H9 (cell line): ENCODE measurements at regions not wholly inside any gene's neighbourhood (a gene's known extent, or its start where the extent isn't known, plus 50 kb on each side); places are given as distances from the start of the nearest gene placed in this dataset.

ENCODE experiments used
- DNase-seq: peaks from one replicate; pipeline ENCODE4 v3.0.0-alpha.2; 2017
- H2AFZ ChIP-seq: one replicate; pipeline ENCODE4 v1.6.1; 2013; ENCODE audit warnings: mild to moderate bottlenecking, low read length, control low read depth, moderate library complexity
- H2AK5ac ChIP-seq: 2 replicates; pipeline ENCODE4 v1.6.1; 2013; ENCODE audit warnings: low read length, control low read depth, mixed read lengths; ENCODE audit not compliant: insufficient read length
- H2BK120ac ChIP-seq: one replicate; pipeline ENCODE4 v1.6.1; 2013; ENCODE audit warnings: low read depth, mild to moderate bottlenecking, low read length, control low read depth, inconsistent platforms; ENCODE audit not compliant: poor library complexity, severe bottlenecking
- H2BK12ac ChIP-seq: 2 replicates; pipeline ENCODE4 v1.6.1; 2013; ENCODE audit warnings: low read length, control low read depth, mixed read lengths, low read depth; ENCODE audit not compliant: insufficient read length
- H2BK15ac ChIP-seq: 2 replicates; pipeline ENCODE4 v1.6.1; 2013; ENCODE audit warnings: low read depth, low read length, control low read depth
- H2BK20ac ChIP-seq: one replicate; pipeline ENCODE4 v1.6.1; 2013; ENCODE audit warnings: low read depth, mild to moderate bottlenecking, low read length, control low read depth, inconsistent platforms; ENCODE audit not compliant: poor library complexity, severe bottlenecking
- H2BK5ac ChIP-seq: 2 replicates; pipeline ENCODE4 v1.6.1; 2013; ENCODE audit warnings: low read length, control low read depth, mixed read lengths; ENCODE audit not compliant: insufficient read length
- H3K14ac ChIP-seq: 2 replicates; pipeline ENCODE4 v1.6.1; 2013; ENCODE audit warnings: low read length, control low read depth; ENCODE audit not compliant: insufficient read depth
- H3K18ac ChIP-seq: 2 replicates; pipeline ENCODE4 v1.6.1; 2013; ENCODE audit warnings: low read depth, mild to moderate bottlenecking, mixed read lengths, low read length, control low read depth; ENCODE audit not compliant: insufficient read length
- H3K23ac ChIP-seq: 2 replicates; pipeline ENCODE4 v1.6.1; 2013; ENCODE audit warnings: low read length, control low read depth, mixed read lengths, low read depth; ENCODE audit not compliant: insufficient read length
- H3K23me2 ChIP-seq: 2 replicates; pipeline ENCODE4 v1.6.1; 2013; ENCODE audit warnings: low read depth, mild to moderate bottlenecking, mixed read lengths, low read length, control low read depth; ENCODE audit not compliant: insufficient read length, poor library complexity, severe bottlenecking
- H3K27ac ChIP-seq: 2 replicates; pipeline ENCODE4 v1.5.1; 2013; ENCODE audit warnings: low read length, control low read depth, mixed read lengths, low read depth; ENCODE audit not compliant: insufficient read length
- H3K27me3 ChIP-seq: 2 replicates; pipeline ENCODE4 v1.6.1; 2013; ENCODE audit warnings: low read length, control low read depth, inconsistent platforms; ENCODE audit not compliant: insufficient read depth
- H3K4ac ChIP-seq: 2 replicates; pipeline ENCODE4 v1.6.1; 2013; ENCODE audit warnings: low read depth, mild to moderate bottlenecking, control low read depth, inconsistent platforms, low read length, moderate library complexity
- H3K4me1 ChIP-seq: 2 replicates; pipeline ENCODE4 v1.6.1; 2013; ENCODE audit warnings: low read length, control low read depth, inconsistent platforms; ENCODE audit not compliant: insufficient read depth
- H3K4me2 ChIP-seq: 2 replicates; pipeline ENCODE4 v1.6.1; 2013; ENCODE audit warnings: low read length, control low read depth, mixed read lengths; ENCODE audit not compliant: insufficient read length, insufficient read depth
- H3K56ac ChIP-seq: 2 replicates; pipeline ENCODE4 v1.6.1; 2013; ENCODE audit warnings: low read depth, mild to moderate bottlenecking, mixed read lengths, low read length, control low read depth; ENCODE audit not compliant: insufficient read length
- H3K79me1 ChIP-seq: 2 replicates; pipeline ENCODE4 v1.6.1; 2013; ENCODE audit warnings: low read depth, mild to moderate bottlenecking, moderate library complexity, low read length, control low read depth, inconsistent platforms; ENCODE audit not compliant: insufficient read depth, poor library complexity, severe bottlenecking
- H3K79me2 ChIP-seq: 2 replicates; pipeline ENCODE4 v1.6.1; 2013; ENCODE audit warnings: low read length, control low read depth, inconsistent platforms; ENCODE audit not compliant: insufficient read depth
- H3K9ac ChIP-seq: 2 replicates; pipeline ENCODE4 v1.6.1; 2013; ENCODE audit warnings: low read length, control low read depth, mixed read lengths; ENCODE audit not compliant: insufficient read length; ENCODE audit errors: extremely low read depth
- H3K9me3 ChIP-seq: one replicate; pipeline ENCODE4 v1.6.1; 2013; ENCODE audit warnings: low read depth, low read length, inconsistent platforms; ENCODE audit not compliant: control insufficient read depth
- H3T11ph ChIP-seq: one replicate; pipeline ENCODE4 v1.6.1; 2013; ENCODE audit warnings: mild to moderate bottlenecking, low read length, control low read depth, inconsistent platforms
- H4K20me1 ChIP-seq: one replicate; pipeline ENCODE4 v1.6.1; 2013; ENCODE audit not compliant: control insufficient read depth, insufficient read length, insufficient read depth
- H4K5ac ChIP-seq: 2 replicates; pipeline ENCODE4 v1.6.1; 2013; ENCODE audit warnings: low read depth, mild to moderate bottlenecking, mixed read lengths, low read length, control low read depth; ENCODE audit not compliant: insufficient read length
- H4K8ac ChIP-seq: replicated peaks from 2 replicates; pipeline ENCODE4 v1.6.1; 2013; ENCODE audit warnings: low read length, control low read depth, mixed read lengths, low read depth; ENCODE audit not compliant: insufficient read length
- H4K91ac ChIP-seq: 2 replicates; pipeline ENCODE4 v1.6.1; 2013; ENCODE audit warnings: low read depth, mild to moderate bottlenecking, moderate library complexity, mixed read lengths, low read length, control low read depth; ENCODE audit not compliant: insufficient read length
- H3K27ac Mint-ChIP-seq, 3 experiments: 2 replicates in 2 of 3; 3 replicates in 1 of 3; pipeline ENCODE4 v1.8.0; 2020 to 2021; ENCODE audit warnings: mixed read lengths in 3 of 3, mild to moderate bottlenecking in 1 of 3, moderate library complexity in 1 of 3
- H3K27me3 Mint-ChIP-seq: 2 replicates; pipeline ENCODE4 v1.8.0; 2021; ENCODE audit warnings: low read depth, mild to moderate bottlenecking, moderate library complexity, mixed read lengths
- H3K36me3 Mint-ChIP-seq, 3 experiments: 2 replicates in 2 of 3; 3 replicates in 1 of 3; pipeline ENCODE4 v1.8.0; 2020 to 2021; ENCODE audit warnings: low read depth in 3 of 3, mixed read lengths in 3 of 3; ENCODE audit not compliant: insufficient read depth in 1 of 3
- H3K4me1 Mint-ChIP-seq, 2 experiments: 2 replicates each; pipeline ENCODE4 v1.8.0; 2020; ENCODE audit warnings: mixed read lengths in 2 of 2
- H3K4me3 Mint-ChIP-seq, 2 experiments: 2 replicates in 1 of 2; 3 replicates in 1 of 2; pipeline ENCODE4 v1.8.0; 2020 to 2021; ENCODE audit warnings: mild to moderate bottlenecking in 2 of 2, mixed read lengths in 2 of 2, moderate library complexity in 1 of 2
- H3K9me3 Mint-ChIP-seq, 2 experiments: 2 replicates in 1 of 2; 3 replicates in 1 of 2; pipeline ENCODE4 v1.8.0; 2020; ENCODE audit warnings: mild to moderate bottlenecking in 2 of 2, mixed read lengths in 2 of 2, moderate library complexity in 1 of 2
- CTCF ChIP-seq: fragments of 200-600 bp; sonication (generic); conservative IDR thresholded peaks from 3 replicates; pipeline ENCODE4 v1.8.0; 2021; ENCODE audit warnings: antibody characterized with exemption, mild to moderate bottlenecking
- WGBS: extraction: QIAGEN DNeasy Blood & Tissue Kit; methylation state at CpG from one replicate; pipeline ENCODE4 v1.1.7; 2013; ENCODE audit warnings: missing lambda C conversion rate, low lambda C conversion rate, mixed read lengths; ENCODE audit not compliant: insufficient read length; ENCODE audit errors: extremely low coverage; 5-methylcytosine and 5-hydroxymethylcytosine counted together

- peaks cover 0 to 6% of the 10 kb centered on the region in 2 experiments; a peak in 1 of 4 replicates for H3K4me1 Mint-ChIP-seq
- no peak overlapping the region for H3K18ac ChIP-seq
These were observed 713.1 kb downstream of the DCDC2C start for GRCh38 chr2:4416431-4416830.

More at GRCh38 chr2:4416431-4416830, 713.1 kb downstream of the DCDC2C start:
- H2BK5ac ChIP-seq = no peak overlapping the region
- H3K79me1 ChIP-seq = no peaks in the 10 kb centered on the region
- H2AK5ac ChIP-seq = no peak overlapping the region
- H2BK12ac ChIP-seq = no peak overlapping the region
- no peak overlapping the region for H4K5ac ChIP-seq
- H3K9ac ChIP-seq = no peak overlapping the region
- no peak overlapping the region for H3K4ac ChIP-seq
- no peak overlapping the region for H4K8ac ChIP-seq
- no peak overlapping the region for H2BK15ac ChIP-seq
- no peak overlapping the region for H3K4me2 ChIP-seq
- H3T11ph ChIP-seq = no peak overlapping the region
- TF ChIP-seq CTCF = no peak
- no peaks in the 10 kb centered on the region for H4K20me1 ChIP-seq
- no peaks in the 10 kb centered on the region for H3K4me1 ChIP-seq
- H3K9me3 ChIP-seq = no peaks in the 10 kb centered on the region
- H2BK20ac ChIP-seq = no peak overlapping the region
- no CpG with 5 or more reads among the region's 4 CpGs for WGBS
- no peak overlapping the region for H4K91ac ChIP-seq
- Mint-ChIP-seq H3K27ac (no peak overlapping the region), H3K4me3 (no peak overlapping the region), H3K9me3 (peaks cover 4 to 5% of the 10 kb centered on the region in 2 experiments), H3K27me3 (no peaks in the 10 kb centered on the region; the same call in 1 of the 2 replicates), H3K36me3 (peaks cover 0 to 4% (median 0%) of the 10 kb centered on the region in 3 experiments; a peak in 4 of 7 replicates)
- H3K14ac ChIP-seq = no peak overlapping the region
- no peaks in the 10 kb centered on the region for H3K23me2 ChIP-seq
- H3K27ac ChIP-seq = no peak overlapping the region
- no peak overlapping the region for H2BK120ac ChIP-seq
- no peaks in the 10 kb centered on the region for H3K79me2 ChIP-seq
- DNase-seq = no peak
- H2AFZ ChIP-seq = no peak overlapping the region
- H3K56ac ChIP-seq = no peak overlapping the region
- H3K27me3 ChIP-seq = no peaks in the 10 kb centered on the region
- no peak overlapping the region for H3K23ac ChIP-seq
